ENCODE measurements at regions not wholly inside any gene's neighbourhood (a gene's known extent, or its start where the extent isn't known, plus 50 kb on each side); places are given as distances from the start of the nearest gene placed in this dataset.

DNA sequence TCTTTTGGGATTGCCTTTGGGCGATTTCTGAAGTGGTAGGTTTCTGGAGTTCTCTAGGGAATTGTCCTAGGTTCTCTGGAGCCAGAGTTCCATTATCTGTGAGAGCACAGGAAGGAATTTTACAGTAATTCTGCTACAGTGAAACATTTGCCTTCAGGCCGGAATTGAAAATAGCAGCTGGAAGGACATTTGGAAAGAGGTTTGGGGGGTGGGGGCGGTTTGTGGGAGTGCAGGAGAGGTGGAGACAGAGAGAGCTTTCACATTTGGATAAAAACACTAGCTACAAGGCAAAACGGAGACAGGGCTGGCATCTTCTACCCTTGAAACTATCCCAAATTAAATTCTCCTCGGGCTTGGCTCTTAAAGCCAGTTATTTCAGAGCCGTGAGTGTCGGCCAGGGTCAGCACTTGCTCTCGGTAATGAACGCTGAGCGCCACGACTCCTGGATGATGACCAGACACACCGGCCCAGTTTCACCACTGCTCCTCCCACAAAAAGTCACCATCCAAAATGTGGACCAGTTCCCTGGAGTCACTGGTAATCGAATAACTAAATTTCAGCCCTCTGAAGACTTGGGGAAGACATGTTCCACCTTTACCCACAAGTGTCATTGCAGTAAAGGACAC lies 67.7 kb upstream of the TANC2 start:
- Histone ChIP-seq H3K4me3 (ENCODE audit: low read length) (no peak overlapping the region), H3K27me3 (ENCODE audit: control insufficient read depth, insufficient read depth, low read length) (no peaks in the 10 kb centered on the region), H3K36me3 (ENCODE audit: control insufficient read depth, insufficient read depth, low read length) (no peaks in the 10 kb centered on the region), H3K4me1 (ENCODE audit: control insufficient read depth, insufficient read depth, low read length) (no peaks in the 10 kb centered on the region), H3K9me3 (ENCODE audit: control insufficient read depth, low read depth, low read length) (no peaks in the 10 kb centered on the region), H3K27ac (ENCODE audit: low read length) (no peak overlapping the region)
- WGBS (ENCODE audit: insufficient coverage, low lambda C conversion rate), result 80% methylated on average over 1 of the region's 13 CpGs
- DNase-seq, result no peak

DNA sequence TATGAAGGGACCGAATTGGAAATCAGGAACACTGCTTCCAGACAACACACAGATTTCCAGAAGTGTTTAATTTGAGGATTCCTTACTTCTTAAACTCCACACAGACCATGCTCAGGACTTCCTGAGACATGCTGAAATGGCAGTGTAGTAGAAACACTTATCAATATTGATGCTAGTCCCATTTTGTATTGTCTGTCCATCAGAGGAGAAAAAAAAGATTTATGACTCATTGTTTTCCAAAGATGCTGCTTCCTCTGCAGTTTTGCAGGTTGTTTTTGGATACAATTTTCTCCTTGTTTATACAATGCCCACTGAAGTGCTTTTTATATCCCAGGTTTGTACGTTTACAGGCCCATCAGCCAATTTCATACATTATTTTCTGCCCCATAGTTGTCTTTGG lies 68.3 kb upstream of the TANC2 start:
- WGBS (ENCODE audit: insufficient coverage, low lambda C conversion rate), result no CpG with 5 or more reads among the region's 2 CpGs
- Histone ChIP-seq H3K27ac (ENCODE audit: low read length) (no peak overlapping the region), H3K36me3 (ENCODE audit: control insufficient read depth, insufficient read depth, low read length) (no peaks in the 10 kb centered on the region), H3K9me3 (ENCODE audit: control insufficient read depth, low read depth, low read length) (no peaks in the 10 kb centered on the region), H3K27me3 (ENCODE audit: control insufficient read depth, insufficient read depth, low read length) (no peaks in the 10 kb centered on the region), H3K4me3 (ENCODE audit: low read length) (no peak overlapping the region), H3K4me1 (ENCODE audit: control insufficient read depth, insufficient read depth, low read length) (no peaks in the 10 kb centered on the region)
- DNase-seq, result no peak

GRCh38 chr17:62895320-62896301 lies 70.4 kb upstream of the TANC2 start:
- WGBS (ENCODE audit: insufficient coverage, low lambda C conversion rate), result 94% methylated on average over 3 of the region's 11 CpGs
- Histone ChIP-seq H3K4me1 (ENCODE audit: control insufficient read depth, insufficient read depth, low read length) (no peaks in the 10 kb centered on the region), H3K9me3 (ENCODE audit: control insufficient read depth, low read depth, low read length) (no peaks in the 10 kb centered on the region), H3K4me3 (ENCODE audit: low read length) (no peak overlapping the region), H3K27ac (ENCODE audit: low read length) (no peak overlapping the region), H3K27me3 (ENCODE audit: control insufficient read depth, insufficient read depth, low read length) (no peaks in the 10 kb centered on the region), H3K36me3 (ENCODE audit: control insufficient read depth, insufficient read depth, low read length) (no peaks in the 10 kb centered on the region)
- no peak for DNase-seq

DNA sequence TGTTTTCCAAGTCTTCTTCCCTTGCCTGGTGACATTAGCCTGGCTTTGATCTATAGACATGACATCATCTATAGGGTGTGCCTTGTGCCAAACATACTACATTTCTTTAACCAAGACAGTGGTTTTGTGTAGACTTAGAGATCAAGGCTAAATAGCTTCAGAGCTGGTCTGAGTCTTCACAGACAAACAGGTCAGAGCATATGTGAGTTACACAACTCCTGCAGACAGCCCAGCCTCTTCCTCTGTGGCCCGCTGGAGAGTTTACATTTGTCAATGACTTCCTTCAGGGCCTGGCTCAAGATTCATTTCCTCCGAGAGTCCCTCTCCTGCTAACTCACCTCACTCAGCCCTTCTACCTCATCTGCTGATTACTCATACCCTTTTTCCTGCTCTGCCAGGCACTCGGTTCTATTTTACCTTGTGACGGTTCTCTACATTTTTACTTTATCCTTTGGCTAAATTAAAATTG lies 73.1 kb upstream of the TANC2 start:
- no peaks in the 10 kb centered on the region for H3K36me3 ChIP-seq (ENCODE audit: control insufficient read depth, insufficient read depth, low read length)
- H3K9me3 ChIP-seq (ENCODE audit: control insufficient read depth, low read depth, low read length), result no peaks in the 10 kb centered on the region
- H3K27me3 ChIP-seq (ENCODE audit: control insufficient read depth, insufficient read depth, low read length), result no peaks in the 10 kb centered on the region
- DNase-seq, result peak in 1 of 2 donors; percentile 25
- 33% methylated on average over 3 of the region's 4 CpGs for WGBS (ENCODE audit: insufficient coverage, low lambda C conversion rate)
- H3K27ac ChIP-seq (ENCODE audit: low read length), result peak overlapping the region; percentile 27
- no peaks in the 10 kb centered on the region for H3K4me1 ChIP-seq (ENCODE audit: control insufficient read depth, insufficient read depth, low read length)
- no peak overlapping the region for H3K4me3 ChIP-seq (ENCODE audit: low read length)

DNA sequence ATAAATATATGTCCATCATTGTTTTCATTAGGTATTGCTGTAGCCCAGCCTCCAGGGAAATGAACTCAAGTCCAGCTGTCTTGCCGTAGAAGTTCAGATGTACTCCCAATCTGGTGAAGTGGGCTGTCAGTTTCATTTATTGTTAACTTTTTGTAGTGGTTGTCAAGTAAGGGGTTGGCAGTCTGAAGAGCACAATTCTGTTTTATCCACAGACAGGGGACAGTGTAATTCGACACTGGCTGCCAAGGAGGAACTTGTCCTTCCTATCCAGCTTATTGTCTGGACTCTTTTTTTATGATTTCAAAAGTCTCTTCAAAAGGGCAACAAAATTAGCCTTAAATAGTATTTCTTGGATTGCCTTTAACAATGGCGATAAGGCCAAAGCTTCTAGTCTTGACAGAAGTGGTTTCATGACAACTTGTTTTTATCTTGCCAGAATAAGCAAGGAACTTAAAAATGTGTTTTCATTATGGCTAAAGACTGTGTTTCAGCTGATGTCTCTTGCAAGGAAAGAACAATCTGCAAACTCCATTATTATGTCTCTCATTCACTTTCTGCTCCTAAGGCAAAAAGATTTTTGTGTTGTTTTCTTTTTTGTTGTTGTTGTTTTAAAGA lies 73.9 kb upstream of the TANC2 start:
- DNase-seq, result no peak
- peak overlapping the region; percentile 27 for H3K27ac ChIP-seq (ENCODE audit: low read length)
- no peaks in the 10 kb centered on the region for H3K27me3 ChIP-seq (ENCODE audit: control insufficient read depth, insufficient read depth, low read length)
- no peaks in the 10 kb centered on the region for H3K4me1 ChIP-seq (ENCODE audit: control insufficient read depth, insufficient read depth, low read length)
- no peaks in the 10 kb centered on the region for H3K9me3 ChIP-seq (ENCODE audit: control insufficient read depth, low read depth, low read length)
- 67% methylated on average over 1 of the region's 3 CpGs for WGBS (ENCODE audit: insufficient coverage, low lambda C conversion rate)
- no peaks in the 10 kb centered on the region for H3K36me3 ChIP-seq (ENCODE audit: control insufficient read depth, insufficient read depth, low read length)
- no peak overlapping the region for H3K4me3 ChIP-seq (ENCODE audit: low read length)

- Histone ChIP-seq H3K4me1 (ENCODE audit: control insufficient read depth, insufficient read depth, low read length) (no peaks in the 10 kb centered on the region), H3K9me3 (ENCODE audit: control insufficient read depth, low read depth, low read length) (no peaks in the 10 kb centered on the region), H3K4me3 (ENCODE audit: low read length) (no peak overlapping the region), H3K36me3 (ENCODE audit: control insufficient read depth, insufficient read depth, low read length) (no peaks in the 10 kb centered on the region), H3K27ac (ENCODE audit: low read length) (no peak overlapping the region), H3K27me3 (ENCODE audit: control insufficient read depth, insufficient read depth, low read length) (no peaks in the 10 kb centered on the region)
- DNase-seq, result no peak
- WGBS (ENCODE audit: insufficient coverage, low lambda C conversion rate), result no CpG with 5 or more reads among the region's 3 CpGs
Observed at GRCh38 chr17:62891659-62892058, 74.4 kb upstream of the TANC2 start.

GRCh38 chr17:62888765-62889164 lies 77.3 kb upstream of the TANC2 start:
- no CpG with 5 or more reads among the region's 1 CpG for WGBS (ENCODE audit: insufficient coverage, low lambda C conversion rate)
- no peak overlapping the region for H3K27ac ChIP-seq (ENCODE audit: low read length)
- no peaks in the 10 kb centered on the region for H3K27me3 ChIP-seq (ENCODE audit: control insufficient read depth, insufficient read depth, low read length)

DNA sequence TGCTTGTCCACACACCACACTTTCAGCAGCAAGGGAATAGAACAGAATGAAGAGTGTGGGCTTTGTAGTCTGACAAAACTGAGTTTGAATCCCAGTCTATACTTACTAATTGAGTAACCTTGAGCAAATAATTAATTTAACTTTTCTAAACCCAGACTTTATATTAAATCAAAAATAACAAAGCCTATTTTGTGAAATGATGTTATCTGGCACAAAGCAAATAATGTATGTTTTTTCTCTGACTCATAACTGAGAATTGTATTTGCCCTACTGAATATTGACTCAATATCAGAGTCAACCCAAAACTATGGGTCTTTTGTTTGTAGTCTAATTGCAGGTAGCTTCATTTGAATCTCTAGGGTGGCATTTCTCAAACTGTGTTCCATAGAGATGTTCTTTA lies 77.9 kb upstream of the TANC2 start:
- no peaks in the 10 kb centered on the region for H3K27me3 ChIP-seq (ENCODE audit: control insufficient read depth, insufficient read depth, low read length)
- no peaks in the 10 kb centered on the region for H3K36me3 ChIP-seq (ENCODE audit: control insufficient read depth, insufficient read depth, low read length)
- no peak overlapping the region for H3K4me3 ChIP-seq (ENCODE audit: low read length)
- H3K9me3 ChIP-seq (ENCODE audit: control insufficient read depth, low read depth, low read length), result no peaks in the 10 kb centered on the region
- no peak overlapping the region for H3K27ac ChIP-seq (ENCODE audit: low read length)
- H3K4me1 ChIP-seq (ENCODE audit: control insufficient read depth, insufficient read depth, low read length), result no peaks in the 10 kb centered on the region
- DNase-seq, result no peak

More at GRCh38 chr17:62888765-62889164, 77.3 kb upstream of the TANC2 start:
- H3K4me1 ChIP-seq (ENCODE audit: control insufficient read depth, insufficient read depth, low read length), result no peaks in the 10 kb centered on the region
- H3K36me3 ChIP-seq (ENCODE audit: control insufficient read depth, insufficient read depth, low read length), result no peaks in the 10 kb centered on the region
- H3K9me3 ChIP-seq (ENCODE audit: control insufficient read depth, low read depth, low read length), result no peaks in the 10 kb centered on the region
- no peak for DNase-seq
- no peak overlapping the region for H3K4me3 ChIP-seq (ENCODE audit: low read length)

GRCh38 chr17:62887437-62887836 lies 78.6 kb upstream of the TANC2 start:
- H3K36me3 ChIP-seq (ENCODE audit: control insufficient read depth, insufficient read depth, low read length), result no peaks in the 10 kb centered on the region
- H3K4me3 ChIP-seq (ENCODE audit: low read length), result no peak overlapping the region
- DNase-seq, result no peak
- no peaks in the 10 kb centered on the region for H3K4me1 ChIP-seq (ENCODE audit: control insufficient read depth, insufficient read depth, low read length)
- H3K9me3 ChIP-seq (ENCODE audit: control insufficient read depth, low read depth, low read length), result no peaks in the 10 kb centered on the region
- no peak overlapping the region for H3K27ac ChIP-seq (ENCODE audit: low read length)
- WGBS (ENCODE audit: insufficient coverage, low lambda C conversion rate), result 100% methylated on average over 1 of the region's 3 CpGs
- H3K27me3 ChIP-seq (ENCODE audit: control insufficient read depth, insufficient read depth, low read length), result no peaks in the 10 kb centered on the region

DNA sequence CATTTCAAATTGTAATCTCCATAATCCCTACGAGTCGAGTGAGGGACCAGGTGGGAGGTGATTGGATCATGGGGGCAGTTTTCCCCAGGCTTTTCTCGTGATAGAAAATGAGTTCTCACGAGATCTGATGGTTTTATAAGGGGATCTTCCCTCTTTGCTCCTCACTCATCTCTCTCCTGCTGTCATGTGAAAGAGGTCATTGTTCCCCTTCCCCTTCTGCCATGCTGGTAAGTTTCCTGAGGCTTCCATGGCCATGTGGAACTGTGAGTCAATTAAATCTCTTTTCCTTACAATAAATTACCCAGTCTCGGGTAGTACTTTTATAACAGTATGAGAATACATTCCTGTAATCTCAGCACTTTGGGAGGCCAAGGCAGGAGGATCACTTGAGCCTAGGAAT lies 76.7 kb upstream of the MARCHF10 start:
- H3K9me3 ChIP-seq (ENCODE audit: control insufficient read depth, low read depth, low read length), result no peaks in the 10 kb centered on the region
- no peak for DNase-seq
- no peak overlapping the region for H3K4me3 ChIP-seq (ENCODE audit: low read length)
- no peaks in the 10 kb centered on the region for H3K4me1 ChIP-seq (ENCODE audit: control insufficient read depth, insufficient read depth, low read length)
- WGBS (ENCODE audit: insufficient coverage, low lambda C conversion rate), result 80% methylated on average over 1 of the region's 5 CpGs
- no peaks in the 10 kb centered on the region for H3K36me3 ChIP-seq (ENCODE audit: control insufficient read depth, insufficient read depth, low read length)
- no peaks in the 10 kb centered on the region for H3K27me3 ChIP-seq (ENCODE audit: control insufficient read depth, insufficient read depth, low read length)
- H3K27ac ChIP-seq (ENCODE audit: low read length), result no peak overlapping the region

Measured in large intestine (tissue), 3 donors.